Activated CD4-positive, alpha-beta T cell treated with anti-CD3 and anti-CD28 coated beads, Interleukin-2, amount 50 U/mL, for 16 hours (primary cell): ENCODE measurements at regions not wholly inside any gene's neighbourhood (a gene's known extent, or its start where the extent isn't known, plus 50 kb on each side); places are given as distances from the start of the nearest gene placed in this dataset.

ENCODE experiments used
- DNase-seq: peaks from one replicate; pipeline ENCODE4 v3.0.0-alpha.2; 2020

DNA sequence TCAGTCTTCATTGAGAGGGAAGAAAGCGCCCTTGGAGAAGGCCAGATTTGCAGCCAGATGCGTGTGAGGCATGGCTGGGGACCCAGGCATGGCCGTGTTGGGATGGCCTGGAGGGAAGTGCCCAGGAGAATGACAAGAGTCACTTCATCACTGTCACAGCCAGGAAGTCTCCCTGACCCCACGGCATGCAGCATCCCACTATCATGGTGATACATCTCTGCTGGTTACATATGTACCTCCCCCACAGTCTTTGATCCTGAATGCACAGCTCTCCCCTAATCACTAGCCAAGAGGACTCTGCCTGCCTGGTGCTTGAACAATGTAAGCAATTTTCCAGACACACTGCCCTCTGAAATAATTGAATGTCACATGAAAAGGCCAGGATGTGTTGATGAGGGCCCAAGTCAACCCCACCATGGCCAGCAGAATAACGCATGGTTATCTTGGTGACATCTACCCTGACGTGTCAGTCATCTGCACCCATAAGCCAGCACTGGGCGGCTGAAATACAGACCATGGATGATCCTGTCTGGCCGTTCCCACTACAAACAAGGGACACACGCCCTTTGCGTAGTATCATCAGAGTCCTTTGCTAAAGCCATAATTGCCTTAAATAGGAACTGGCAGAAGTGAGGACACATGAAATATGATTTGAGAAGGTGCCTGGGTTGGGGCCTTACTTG is 149.7 kb upstream of the SPACA7 start:
- DNase-seq, result no peak

DNA sequence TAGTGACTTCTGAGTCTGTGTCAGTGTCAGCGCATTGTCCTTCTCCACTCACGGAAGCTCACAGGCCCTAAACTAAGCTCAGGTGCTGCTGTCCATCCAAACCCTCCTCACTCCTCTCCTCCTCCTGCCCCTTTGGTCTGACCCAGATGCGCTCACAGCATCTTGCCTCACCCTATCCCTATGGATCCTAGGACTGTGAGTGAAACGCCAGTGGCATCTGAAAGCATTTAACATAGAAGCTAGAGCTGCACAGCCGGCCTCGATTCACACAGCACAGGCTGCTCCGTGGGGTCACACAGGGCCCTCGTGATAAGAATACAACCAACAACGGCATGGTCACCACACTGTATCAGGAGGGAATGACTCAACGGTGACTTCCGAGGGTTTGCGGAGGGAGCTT is 149.1 kb upstream of the SPACA7 start:
- DNase-seq, result no peak

DNA sequence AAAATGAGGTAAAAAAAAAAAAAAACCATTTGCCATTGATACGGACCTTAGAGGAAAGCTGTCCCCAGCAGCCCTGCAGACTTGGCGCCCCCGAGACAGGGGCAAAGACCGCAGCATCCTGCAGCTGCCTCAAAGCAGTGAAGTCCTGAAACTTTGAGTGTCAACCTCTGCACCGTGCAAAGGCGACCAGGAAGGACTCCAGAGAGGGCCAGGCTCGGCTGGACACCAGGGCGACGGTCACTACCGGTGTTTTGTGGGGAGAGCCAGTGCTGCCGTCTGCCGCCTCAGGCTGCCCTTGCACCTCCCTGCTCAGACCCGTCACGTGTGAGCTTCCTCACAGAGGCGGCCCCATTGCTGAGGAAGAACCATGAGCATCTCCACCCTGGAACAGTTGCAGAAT is 146.7 kb upstream of the SPACA7 start:
- DNase-seq, result no peak

DNA sequence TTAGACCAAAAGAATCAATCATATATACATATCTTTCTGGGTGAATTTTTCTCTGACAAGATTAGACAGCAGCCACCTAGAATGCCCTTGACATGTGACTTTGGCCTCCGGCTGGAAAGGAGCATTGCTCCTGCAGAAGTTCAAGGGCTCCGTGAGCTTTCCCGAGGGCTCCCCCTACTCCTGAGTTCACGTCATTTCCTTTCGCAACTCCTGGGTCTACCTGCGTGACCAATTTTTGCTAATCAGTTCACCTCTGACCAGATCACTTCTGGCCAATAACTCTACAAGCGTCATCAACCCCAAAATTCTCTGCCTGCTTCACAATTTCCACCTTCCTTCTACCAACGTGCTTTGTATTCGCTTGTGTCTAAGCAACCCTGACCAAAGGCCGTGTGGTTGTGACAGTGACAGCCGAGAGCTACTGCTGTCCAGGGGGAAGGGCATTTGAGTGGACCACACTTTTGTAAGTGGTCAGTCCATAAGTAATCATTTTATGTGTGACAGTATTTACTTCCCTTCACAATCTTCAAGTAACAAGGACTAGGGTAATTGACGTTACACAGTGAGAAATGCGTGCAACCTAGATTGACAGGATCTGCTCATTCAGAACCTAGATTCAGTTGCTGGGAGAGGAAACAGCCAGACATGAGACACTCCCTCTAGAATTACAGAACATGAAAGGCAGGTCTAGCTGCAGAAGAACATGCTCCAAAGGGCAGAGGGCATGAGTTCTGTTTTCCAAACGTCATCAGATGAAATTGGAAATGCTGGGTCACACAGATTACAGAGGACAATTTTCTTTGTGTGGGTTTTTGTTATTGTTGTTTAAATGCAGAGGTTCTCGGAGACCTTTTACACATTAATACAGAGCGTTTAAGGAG is 145.9 kb upstream of the SPACA7 start:
- DNase-seq, result no peak

DNA sequence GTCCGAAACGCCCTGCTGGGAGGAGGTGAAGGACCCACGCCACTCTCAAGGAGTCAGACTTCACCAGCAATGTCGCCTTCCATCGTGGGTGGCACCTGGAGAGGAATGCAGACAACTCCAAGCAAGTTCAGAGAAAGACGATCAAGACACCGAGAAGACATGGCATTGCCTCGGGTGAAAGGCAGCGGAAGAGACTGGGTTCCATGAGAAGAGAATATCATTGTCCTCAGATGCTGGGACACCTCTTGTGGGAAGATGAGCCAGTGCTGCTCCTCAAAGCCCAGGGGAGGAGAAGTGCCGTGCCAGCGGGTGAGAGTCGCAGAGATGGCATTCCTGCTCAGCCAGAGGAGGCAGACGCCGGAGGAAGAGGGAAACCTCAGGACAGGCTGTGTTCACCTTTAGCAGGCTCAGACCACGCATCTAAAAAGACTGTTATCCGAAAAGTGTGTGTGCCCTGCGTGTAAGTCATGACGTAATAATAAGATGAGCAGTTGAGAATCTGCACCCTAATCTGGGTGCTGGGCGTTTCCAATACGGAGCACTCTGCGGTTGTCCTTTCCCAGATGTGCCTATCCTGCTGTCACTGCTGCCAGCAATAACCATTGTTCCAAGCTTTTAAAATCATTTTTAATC is 144.6 kb upstream of the SPACA7 start:
- no peak for DNase-seq

DNA sequence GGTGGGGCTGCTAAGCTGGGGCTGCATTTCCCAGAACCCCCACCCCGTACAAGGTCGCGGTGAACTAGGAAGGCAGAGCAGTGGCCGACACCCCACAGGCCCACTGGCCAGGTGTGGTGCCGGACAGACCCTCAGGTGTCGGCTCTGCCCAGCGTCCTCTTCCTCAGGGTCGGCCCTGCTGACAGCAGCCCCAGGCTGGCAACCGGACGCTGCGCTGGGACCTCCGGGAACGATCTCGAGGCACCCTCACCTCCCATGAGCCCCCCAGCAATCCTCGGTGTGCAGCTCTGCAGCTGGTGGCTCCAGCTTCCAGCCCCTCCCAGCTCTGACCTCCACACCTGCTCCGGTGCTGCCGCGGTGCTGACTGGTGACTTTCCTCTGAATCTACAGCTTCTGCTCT is 142.9 kb upstream of the SPACA7 start:
- no peak for DNase-seq

DNA sequence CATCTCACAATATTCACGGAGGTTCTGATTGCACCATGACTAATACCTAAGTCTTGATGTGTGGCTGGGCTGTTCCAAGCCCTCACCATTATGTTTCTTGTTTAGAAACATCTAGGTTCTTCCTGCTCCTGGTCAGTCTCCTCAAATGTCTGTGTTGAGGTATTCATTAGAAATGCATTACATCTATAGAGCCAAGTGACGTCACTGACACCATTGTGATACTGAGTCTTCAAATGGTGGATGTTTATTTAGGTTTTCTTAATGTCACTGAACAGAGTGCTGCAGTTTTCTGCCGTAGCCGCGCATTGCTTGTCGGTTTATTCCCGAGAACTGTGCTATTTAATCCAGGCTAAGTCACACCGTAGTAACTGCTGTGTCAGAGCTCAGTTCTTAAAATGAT is 142.4 kb upstream of the SPACA7 start:
- no peak for DNase-seq

DNA sequence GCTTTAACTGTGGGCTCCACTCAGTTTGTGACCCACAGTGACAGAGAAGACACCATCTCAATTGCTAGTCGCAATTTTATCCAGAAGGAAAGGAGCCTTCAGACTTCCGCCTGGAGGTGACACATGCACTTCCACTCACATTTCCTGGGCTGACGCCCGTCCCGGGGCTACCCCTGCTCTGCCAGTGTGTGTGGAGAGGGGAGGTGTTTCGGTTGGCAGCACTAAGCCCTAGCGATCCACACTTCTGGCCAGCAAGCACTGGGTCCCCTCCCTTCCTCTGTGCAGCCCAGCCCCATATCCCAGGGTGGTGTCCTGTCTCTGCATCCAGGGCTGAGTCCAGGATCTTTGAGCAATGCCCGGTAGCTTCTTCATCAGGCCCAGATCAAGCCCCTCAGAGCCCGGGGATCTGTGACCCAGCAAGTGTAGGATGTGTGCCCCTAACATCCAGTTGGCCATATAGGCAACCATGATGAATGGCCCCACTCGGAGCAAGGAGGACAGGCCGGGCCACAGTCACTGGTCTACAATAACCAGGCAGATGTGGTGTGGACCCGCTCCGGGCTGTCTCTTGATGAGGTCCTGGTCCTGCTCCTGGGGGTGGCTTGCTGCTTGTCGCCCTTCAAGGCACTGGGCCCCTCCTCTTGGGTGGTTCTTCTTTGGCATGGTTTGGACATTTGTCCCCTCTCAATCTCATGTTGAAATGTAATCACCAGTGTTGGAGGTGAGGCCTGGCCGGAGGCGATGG is 141.9 kb upstream of the SPACA7 start:
- no peak for DNase-seq

DNA sequence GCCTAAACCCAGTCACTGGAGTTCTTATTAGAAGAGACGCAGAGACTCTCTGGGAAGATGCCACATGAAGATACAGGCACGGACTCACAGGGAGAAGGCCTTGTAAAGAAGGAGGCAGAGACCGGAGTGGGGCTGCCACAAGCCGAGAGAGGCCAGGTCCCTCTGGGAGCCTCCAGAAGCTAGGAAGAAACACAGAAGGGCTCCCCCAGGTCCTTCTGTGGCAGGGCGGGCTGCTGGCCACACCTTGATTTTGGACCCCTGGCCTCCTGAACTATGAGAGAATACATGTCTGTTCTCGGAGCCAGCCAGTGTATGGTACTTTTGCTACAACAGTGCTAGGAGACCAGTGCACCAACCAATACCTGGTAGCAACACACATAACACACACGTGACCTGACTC is 140.1 kb upstream of the SPACA7 start:
- DNase-seq, result no peak

DNA sequence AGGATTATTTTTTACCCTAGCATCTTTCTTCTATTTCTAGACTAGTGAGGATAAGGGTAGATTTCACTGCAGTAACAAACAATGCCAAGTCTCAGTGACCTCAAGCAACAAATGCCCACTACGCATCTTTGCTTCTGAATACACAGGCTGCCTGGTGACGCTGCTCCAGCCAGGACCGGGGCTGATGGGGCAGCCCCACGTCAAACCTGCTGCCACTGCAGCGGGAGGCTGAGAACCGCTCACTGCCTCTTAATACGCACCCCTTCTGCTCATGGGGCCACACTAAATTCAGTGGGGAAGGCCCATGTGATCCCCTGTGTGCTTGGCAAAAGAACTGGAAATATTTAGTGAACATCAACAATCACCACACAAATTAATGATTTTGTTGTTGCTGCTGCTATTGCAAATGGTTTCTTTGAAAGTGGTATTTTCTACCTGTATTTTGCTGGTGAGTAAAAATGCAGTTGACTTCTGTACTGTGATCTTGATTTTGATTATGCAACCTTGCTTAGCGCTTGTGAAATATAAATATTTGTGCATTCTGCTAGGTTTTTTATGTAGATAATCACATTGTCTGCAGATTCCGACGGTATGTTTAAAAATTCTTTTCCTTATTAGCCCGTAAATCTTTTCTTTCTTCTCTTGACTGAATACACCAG is 139.5 kb upstream of the SPACA7 start:
- DNase-seq, result no peak

DNA sequence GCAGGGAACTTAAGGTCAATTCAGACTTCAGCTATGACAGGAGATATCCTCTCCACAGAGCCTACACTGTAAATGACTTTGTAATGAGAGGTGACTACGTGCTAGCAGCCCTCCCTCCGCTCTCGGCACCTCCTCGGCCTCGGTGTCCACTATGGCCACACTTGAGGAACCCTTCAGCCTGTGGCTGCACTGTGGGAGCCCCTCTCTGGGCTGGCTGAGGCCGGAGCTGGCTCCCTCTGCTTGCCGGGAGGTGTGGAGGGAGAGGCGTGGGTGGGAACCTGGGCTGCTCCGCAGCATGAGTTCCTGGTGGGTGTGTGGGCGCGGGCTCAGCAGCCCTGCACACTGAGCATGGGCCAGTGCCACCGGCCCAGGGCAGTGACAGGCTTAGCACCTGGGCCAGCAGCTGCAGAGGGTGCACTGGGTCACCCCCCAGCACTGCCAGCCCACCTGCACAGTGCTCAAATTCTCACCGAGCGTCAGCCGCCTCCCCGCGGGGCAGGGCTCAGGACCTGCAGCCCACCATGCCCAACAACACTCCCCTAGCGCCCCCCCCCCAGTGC is 137.6 kb upstream of the SPACA7 start:
- no peak for DNase-seq

DNA sequence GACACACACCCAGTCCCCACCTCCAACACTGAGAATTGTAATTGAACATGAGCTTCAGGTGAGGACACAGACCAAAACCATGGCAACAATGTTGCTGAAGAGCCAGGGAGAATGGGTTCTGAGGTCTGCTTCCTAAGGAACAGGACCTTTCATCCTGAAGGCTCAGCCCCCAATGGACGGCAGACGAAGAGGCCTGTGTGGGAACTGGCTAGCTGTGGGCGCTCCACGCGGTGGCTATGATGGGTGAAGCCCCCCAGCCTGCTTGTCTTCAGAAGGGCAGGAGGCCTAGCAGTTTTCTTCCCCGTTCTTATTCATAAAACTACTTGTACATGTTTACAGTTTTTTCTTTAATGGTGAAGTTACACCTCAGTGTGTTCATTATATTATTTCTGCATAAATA is 136.1 kb upstream of the SPACA7 start:
- no peak for DNase-seq

DNA sequence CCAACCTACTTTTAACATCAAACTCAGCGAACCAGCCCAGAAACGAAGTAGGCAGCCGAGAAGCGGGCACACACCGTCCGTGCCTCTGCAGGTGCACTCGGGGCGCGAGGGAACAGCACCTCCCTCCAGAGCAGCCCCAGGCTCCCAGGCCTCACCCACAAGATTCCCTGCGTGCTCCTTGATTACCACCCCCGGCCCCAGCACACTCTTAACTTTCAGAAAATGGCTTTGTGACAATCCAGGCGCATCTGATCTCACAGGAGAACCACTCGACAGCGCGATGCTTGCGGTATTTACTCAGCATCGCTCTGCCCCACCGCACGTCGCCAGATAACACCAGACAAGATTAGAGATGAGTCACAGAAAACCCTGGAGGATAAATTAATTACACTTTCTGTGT is 134.9 kb upstream of the SPACA7 start:
- no peak for DNase-seq

DNA sequence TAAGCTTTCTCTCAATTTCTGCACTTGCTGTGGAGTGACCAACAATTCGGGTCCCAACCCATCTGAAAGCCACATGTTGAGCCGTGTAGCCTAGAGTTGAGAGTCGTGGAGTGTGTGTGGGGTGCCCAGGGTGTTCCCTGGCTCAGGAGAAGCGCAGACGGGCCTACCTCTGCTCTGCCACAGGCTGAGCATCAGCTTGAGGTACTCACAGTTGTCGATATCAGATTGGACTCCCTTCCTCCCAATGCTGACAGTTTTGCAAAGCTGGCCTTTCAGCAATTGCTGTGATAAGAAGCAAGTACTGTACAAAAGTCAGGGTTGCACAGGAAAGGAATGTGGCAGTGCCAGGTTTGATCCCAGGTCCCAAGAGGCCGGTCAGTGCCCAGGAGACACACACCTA is 133.4 kb upstream of the SPACA7 start:
- DNase-seq, result no peak

DNA sequence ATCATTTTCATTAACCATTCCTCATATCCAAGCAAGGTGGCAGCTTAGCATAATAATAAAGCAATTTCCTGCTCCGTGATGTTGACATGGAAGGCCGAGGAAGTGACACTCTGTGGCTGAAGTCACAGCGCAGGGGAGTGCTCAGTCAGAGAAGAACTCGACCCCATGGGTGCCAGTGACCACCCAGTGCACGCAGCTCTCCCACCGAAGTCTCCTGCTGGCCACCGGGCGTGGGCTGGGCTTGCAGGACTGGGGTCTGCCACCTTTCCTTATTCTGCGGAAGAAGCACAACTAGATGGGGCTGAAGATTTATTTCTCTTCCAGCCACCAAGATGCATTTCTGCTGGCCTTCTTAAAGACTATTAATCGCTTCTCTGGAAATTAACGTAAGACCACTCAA is 132.1 kb upstream of the SPACA7 start:
- DNase-seq, result no peak

DNA sequence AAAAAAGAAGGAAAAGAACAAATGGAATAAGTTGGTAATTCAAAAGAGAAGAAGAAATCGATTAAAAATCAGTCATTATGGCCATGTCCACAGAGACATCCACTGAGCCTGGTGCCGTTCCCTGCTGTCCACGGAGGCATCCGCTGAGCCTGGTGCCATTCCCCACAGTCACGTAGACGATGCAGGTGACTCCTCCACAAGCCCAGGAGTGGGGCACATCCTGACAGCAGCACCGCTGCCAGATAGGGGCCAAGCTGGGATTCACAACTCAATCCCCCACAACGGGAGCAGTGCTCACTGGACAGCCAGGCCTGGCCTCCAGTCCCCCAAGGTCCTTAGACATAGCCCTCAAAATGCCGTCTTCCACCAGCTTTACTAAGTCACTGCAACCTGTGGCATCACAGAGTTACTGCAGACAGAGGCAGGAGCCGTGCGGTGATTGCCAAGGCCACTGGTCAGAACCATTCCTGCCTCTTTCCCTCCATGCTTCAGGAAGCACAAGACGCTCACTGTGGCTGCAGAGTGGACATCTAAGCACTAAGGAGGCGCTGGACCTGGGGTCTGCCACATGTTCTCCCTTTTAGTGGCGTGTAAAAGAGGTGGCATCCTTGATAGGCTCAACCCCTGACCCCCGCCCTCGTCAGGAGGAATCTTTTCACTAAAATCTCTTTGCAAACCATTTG is 131.5 kb upstream of the SPACA7 start:
- DNase-seq, result no peak

DNA sequence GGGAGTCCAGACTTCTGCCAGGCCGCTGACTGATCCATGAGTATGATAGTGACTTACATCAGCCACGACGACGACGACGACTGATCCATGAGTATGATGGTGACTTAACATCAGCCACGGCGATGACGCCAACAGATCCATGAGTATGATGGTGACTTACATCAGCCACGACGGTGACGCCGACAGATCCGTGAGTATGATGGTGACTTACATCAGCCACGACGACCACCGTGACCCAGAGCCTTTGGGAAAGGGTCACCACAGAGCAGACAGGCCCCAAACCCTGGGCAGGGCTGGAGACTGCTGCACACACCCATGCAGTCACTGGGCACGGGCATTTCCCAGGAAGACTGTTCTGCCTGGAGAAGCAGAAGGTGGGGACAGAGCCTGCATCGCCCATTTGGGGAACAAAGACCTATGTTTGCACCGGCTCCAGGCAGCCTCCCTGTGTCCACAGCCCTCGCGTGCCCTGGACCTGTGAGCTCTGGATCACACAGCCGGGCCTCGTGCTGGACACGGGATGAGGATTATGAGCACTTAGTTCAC is 130.9 kb upstream of the SPACA7 start:
- DNase-seq, result no peak

DNA sequence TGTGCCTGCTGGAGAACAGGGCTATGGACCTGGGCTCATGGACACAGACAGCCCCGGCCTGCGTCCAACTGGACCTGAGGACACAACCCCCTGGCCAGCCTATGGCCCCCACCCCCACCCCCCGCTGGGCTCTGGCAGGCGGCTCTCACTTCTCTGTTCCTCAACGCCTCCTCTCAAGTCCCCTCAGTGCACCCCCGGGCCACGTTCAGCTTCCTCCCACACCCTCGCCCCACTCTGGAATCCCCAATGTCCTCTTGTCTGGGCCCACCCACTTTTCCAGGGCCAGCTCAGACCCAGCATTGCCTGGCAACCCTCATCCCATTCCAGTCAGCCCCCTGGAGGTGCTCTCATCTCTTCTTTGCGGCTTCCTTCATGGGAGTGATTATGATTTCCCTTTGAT is 130.2 kb upstream of the SPACA7 start:
- no peak for DNase-seq

DNA sequence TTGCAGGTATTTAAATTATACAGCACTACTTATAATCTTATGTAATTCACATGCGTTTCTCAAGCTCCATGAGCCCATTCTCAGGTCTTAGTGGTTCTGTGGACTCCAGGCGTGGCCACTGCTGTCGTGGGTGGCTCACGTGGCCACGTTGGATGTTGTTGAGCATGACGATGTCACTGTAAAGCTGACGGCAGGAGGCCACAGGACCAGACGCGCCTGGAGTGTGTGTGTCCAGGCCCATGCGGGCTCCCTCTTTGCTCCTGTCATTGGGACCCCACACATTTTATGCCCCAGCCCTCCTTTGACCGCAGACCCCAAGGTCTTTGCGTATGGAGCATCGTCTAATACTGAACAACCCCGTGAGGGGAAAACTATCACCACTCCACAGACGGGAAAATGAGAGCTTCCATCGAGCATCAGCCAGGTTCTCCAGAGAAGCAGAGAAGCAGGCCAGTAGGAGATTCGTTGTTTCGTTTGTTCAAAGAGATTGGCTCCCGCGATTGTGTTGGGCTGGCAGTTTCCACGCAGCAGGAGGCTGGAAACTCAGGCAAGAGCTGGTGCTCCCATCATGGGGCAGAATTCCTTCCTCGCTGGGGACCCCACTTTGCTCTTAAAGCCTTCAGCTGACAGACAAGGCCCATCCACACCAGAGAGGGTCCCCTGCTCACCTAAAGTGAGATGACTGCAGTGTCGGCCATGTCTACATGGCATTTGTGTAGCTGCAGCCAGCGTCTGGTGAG is 129.3 kb upstream of the SPACA7 start:
- no peak for DNase-seq

DNA sequence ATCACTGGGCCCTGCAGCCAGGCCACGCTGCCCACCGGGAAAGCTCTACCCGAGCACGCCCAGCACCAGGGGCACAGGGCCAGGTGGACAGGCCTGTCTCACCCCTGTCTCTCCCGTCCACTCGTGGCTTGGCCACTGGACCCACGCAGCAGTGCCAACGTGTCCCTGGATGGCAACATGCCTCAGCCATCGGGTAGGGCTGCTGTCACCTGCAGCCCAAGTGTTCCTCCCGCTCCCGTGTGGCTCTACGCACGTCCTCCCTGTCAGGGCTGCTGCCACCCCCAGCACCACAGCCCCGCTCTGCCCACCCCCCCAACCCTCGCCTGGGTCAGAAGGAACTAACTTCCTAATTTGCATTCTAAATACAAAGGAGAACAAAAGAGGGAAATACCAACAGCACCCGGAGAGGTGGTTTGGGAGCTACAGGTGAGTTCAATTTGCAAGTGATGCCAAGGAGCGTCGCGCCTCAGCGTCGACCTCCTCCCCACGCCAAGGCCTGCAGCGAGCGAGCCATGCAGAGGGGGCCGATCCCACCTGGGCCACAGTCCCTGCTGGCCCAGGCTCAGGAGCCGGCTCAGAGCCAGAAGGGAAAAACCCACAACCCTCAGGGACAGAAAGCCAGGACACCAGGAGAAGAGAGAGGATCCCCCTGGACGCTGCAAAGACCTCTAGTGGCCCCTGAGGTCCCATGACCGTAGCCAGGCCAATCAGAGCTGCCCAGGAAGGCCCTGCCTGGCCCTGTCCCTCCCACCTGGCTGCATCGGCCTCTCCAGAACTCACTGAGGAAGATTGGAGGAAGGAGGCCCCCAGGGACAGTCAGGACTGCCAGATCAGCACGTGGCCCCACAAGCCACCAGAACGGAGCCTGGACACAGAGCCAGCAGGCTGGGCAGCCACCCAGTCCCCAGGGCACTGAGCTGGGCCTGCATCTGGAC is 128.4 kb upstream of the SPACA7 start:
- no peak for DNase-seq
